ENCODE measurements at regions not wholly inside any gene's neighbourhood (a gene's known extent, or its start where the extent isn't known, plus 50 kb on each side); places are given as distances from the start of the nearest gene placed in this dataset.

DNA sequence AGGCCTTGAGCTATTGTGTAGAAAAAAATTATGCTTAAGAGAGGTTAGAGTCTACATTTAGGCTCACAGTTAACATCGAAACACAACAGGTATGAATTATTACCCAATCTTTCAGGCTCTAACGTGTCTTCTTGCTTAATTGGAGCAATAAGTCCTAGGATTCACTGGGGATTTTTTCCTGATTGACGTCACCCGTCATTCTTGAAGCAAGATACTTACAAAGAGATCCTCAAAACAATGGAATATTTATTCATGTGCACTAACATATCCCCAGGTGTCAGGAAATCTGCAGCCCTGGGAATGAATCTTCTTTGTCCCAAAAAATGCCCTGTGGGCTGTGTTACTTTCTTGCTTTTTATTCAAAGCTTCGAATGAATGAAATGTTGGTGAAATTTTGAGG is 413.5 kb downstream of the NFIB start:
- intact Hi-C loops (cut with micrococcal nuclease): no loop called here

DNA sequence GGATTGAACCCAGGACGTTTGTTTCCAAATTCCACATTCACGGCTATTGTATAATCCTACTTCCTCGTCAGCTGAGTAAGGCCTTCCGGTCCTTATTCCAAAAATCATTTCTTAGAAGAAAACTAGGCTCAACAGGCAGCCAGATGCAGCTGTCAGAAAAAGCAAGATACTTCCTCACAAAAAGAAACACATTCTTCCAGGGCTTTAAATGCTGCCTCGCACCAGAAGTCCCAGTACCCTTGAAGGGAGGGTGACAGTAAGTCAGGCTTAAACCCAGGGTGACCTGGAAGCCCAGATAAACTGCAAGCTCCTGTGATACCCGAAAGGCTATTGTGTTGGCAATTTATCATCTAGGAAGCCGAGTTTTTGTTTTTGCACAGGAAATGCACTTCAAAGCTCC is 414.0 kb downstream of the NFIB start:
- intact Hi-C loops (cut with micrococcal nuclease): no loop called here

DNA sequence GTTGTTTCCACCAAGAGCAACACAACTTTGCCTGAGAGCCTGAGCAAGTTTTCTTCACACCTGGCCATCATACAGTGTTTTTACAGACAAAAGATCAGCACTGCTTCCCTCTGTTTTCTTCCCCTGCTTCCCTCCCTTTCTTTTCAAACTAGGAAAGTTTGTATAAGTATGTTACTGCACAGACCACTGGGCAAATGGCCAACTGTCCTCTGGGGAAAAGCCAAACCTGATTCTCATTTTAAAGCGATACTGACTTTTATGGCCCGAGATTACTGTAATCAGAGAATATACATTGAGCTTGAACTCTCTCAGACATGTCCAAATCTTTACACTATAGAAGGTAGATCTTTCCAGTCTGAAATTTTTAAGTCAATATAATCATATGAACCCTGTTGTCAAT is 415.0 kb downstream of the NFIB start:
- intact Hi-C loops (cut with micrococcal nuclease): no loop called here

DNA sequence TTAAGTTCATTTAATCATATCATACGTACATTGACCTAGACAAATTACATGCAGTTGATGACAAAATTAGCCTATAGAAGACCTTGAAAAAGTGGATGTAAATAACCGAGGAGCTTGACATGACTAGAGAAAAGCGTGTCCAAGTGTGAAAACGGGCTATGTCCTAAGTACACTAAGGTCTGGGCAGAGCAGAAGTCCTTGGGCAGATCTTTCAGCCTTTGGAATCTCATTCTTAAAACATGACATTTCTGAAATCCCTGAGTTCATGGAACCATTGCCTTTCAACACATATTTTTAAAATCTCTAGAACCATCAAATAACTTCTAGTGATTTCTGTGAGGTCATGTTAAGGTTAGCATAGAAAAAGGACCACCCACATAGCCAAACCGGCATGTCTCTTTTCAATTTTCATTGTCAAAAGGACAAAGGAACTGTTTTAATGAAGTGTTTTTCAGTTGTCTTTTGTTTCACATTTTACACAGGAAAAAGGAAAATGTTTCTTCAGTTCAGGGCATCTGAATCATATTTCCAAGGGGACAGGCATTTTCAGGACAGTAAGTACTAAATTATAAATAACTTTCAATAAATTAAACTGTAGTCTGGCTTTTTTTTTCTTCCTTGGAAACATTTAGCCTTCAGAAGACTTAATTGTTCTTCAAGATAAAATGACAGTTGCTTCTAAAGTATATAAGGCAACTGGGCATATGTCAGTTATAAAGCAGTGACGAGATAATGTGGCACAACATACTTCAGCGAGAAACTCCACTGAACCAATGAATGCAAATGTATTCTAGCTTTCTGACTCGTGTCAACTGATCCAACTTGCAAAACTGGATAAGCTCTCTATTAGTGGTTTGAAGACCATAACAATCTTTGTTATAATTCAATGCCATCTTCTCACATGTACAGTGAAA is 416.8 kb downstream of the NFIB start:
- intact Hi-C loops (cut with micrococcal nuclease): no loop called here

DNA sequence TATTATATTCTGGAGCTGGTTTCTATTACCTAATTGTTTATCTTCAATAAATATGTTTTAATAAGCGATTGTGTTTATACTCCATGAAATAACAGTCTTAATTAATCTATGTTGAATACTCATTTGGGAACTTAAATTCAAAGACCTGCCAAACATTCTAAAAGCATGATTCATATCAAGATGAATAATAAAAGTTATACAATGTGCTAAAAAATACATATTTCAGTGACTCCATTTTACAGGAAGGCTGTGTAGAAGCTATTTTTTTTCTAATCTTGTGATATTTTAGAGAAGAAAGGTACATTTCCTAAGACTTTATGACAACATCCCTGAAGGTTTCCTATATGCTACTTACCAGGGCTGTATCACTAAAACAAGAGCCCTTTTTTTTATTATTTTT is 417.9 kb downstream of the NFIB start:
- intact Hi-C loops (cut with micrococcal nuclease): no loop called here

DNA sequence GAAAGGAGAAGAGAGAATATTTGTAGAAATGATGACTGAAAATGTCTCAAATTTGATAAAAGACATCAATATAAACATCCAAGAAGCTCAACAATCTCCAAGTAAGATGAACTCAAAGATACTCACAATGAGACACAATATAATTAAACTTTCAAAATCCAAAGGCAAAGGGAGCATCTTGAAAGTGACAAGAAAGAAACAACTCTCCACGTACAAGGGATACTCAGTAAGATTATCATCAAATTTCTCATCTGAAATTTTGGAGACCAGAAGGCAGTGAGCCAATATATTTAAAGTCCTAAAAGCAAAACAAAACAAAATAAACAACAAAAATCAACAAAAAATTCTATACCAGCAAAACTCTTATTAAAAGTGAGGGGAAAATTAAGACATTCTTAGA is 428.7 kb downstream of the NFIB start:
- intact Hi-C loops (cut with micrococcal nuclease): no loop called here

- intact Hi-C loops (cut with micrococcal nuclease): no loop called here
These were observed 434.0 kb downstream of the NFIB start for GRCh38 chr9:13879981-13880380.

DNA sequence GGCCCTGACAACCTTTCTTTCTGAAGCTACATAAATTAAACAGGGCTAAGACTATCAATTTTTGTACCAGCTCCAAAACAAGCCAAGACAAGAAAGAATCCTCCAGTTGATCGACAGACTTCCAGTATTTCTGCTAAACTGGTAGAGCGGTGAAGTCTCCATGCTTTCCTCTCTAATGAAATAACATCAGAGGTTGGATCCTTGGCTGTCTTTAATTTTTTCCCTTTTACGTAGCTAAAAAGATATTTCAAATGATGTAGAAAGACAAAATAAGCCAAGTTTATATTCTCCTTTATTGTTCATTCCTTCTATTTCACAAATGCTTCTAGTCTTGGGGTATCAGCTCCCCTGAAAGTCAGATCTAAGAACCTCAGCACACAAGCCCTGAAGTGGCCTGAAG is 434.9 kb downstream of the NFIB start:
- intact Hi-C loops (cut with micrococcal nuclease): no loop called here

- intact Hi-C loops (cut with micrococcal nuclease): no loop called here
These were observed 435.7 kb downstream of the NFIB start for GRCh38 chr9:13878241-13878711.

GRCh38 chr9:13876741-13877140 is 437.2 kb downstream of the NFIB start:
- intact Hi-C loops (cut with micrococcal nuclease): no loop called here

DNA sequence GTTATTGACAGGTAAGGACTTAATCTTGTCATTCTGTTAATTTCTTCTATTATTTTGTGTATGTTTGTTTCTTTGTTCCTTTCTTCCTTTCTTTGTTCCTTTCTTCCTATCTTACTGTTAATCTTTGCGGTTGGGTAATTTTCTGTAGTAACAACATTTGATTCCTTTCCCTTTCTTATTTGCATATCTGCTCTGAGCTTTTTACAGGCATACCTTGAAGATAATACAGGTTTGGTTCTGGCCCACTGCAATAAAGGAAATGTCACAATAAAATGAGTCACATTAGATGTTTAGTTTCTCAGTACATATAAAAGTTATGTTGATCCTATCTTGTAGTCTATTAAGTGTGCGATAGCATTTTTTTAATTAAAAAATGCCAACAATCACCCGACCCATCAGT is 440.7 kb downstream of the NFIB start:
- intact Hi-C loops (cut with micrococcal nuclease): no loop called here

- intact Hi-C loops (cut with micrococcal nuclease): no loop called here
These were observed 445.6 kb downstream of the NFIB start for GRCh38 chr9:13868336-13868735.

DNA sequence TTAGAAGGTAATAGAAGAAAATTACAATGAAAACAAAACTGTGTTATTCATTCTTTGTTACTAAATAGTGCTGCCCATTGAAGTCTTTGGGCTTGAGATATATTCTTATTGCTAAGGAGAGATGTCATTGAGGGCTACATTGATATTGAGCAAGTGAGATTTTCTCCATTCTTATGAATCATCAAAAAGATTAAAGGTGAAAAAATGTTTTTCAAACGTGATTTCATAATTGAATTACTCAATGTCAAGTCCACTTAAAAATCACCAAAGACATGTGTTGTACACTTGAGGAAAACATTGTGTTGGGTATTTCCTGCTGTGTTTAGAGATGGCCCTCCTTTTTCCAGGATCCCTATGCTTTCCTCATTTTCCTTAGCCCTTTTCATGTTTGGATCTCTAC is 448.1 kb downstream of the NFIB start:
- intact Hi-C loops (cut with micrococcal nuclease): no loop called here

DNA sequence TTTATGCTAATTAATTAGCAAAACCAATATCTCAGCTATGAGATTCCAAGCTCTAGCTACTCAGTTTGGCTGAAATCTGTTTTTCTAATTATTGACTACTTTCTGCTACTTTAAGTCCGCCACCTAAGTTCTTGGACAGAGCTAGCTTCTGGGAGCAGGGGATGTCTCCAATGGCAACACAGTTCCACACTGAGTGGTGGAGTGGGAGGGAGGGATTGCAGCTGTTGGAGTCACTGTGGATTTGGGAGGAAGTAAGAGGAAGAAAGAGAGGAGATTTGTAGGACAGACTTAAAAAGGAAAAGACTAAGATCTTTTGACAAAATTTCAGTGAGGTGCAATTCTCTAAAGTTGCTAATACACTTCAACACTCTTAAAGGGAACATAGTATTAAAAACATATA is 450.8 kb downstream of the NFIB start:
- intact Hi-C loops (cut with micrococcal nuclease): no loop called here

DNA sequence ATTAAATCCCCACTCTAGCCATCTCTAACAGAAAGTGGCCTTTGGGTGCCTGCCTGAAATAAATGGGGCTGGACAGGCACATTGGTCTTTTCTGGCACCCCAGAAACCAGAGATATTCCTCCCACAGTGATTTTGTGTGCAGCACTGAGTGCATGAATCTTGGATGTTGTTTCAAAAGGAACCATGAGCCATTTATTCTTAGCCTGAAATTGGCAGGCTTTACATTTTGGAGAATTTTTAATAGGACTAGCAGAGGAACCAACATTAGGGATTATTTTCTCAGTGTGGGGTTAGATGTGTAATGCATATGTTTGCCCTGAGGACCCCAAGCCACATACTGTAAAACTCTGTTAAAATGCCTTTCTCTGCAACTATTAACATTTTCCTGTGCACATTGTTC is 451.3 kb downstream of the NFIB start:
- intact Hi-C loops (cut with micrococcal nuclease): no loop called here

DNA sequence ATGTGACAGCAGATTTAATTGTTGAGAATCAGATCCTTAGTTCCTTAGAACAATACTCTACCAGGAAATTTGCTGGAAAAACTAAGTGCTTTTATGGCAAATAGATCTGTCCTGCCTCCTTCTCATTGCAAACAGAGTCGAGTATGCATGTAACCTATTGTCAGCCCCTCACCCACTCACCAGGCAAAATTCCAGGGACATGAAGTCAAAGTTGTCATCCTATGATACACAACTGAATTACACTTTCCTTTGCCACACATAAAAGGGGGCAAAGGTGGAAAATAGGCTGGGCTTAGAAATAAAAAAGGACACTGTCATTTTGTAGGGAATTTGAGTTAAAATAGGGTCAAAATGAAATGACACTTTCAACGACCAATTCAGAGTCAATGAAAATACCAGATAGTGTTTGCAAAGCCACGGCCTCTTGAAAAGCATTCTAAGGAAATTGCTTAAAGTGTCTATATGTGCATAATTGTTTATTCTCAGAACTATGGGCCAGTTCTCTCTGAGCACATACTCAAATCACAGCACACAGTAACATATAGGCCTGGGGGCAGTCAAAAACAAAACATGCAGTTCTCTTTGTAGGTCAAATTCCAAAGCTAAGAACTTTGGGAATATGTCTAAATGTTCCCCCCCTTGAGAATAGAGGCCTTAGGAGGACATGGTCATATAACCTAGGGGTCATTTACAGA is 452.8 kb downstream of the NFIB start:
- intact Hi-C loops (cut with micrococcal nuclease): no loop called here

GRCh38 chr9:13860019-13860418 is 453.9 kb downstream of the NFIB start:
- intact Hi-C loops (cut with micrococcal nuclease): no loop called here

DNA sequence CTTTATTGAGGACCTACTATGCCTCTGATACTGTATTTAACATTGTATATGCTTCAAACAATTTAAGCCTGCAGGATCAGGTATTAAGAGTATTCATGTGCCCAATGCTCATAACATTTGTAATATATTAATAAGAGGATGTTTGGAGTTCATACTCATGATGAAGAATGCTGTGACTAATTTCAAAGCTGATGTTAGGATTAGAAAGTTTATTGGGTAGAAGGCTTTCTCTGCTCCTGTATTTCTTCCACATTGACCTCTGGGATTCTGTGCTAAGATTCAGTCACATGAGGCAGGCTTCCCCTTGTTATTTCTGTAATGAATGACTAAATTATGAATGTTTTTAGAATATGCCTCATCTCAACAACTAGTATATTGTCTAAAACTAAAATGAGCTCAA is 456.4 kb downstream of the NFIB start:
- intact Hi-C loops (cut with micrococcal nuclease): no loop called here

GRCh38 chr9:13847270-13847669 is 466.7 kb downstream of the NFIB start:
- intact Hi-C loops (cut with micrococcal nuclease): no loop called here

GRCh38 chr9:13845460-13845859 is 468.5 kb downstream of the NFIB start:
- intact Hi-C loops (cut with micrococcal nuclease): no loop called here

DNA sequence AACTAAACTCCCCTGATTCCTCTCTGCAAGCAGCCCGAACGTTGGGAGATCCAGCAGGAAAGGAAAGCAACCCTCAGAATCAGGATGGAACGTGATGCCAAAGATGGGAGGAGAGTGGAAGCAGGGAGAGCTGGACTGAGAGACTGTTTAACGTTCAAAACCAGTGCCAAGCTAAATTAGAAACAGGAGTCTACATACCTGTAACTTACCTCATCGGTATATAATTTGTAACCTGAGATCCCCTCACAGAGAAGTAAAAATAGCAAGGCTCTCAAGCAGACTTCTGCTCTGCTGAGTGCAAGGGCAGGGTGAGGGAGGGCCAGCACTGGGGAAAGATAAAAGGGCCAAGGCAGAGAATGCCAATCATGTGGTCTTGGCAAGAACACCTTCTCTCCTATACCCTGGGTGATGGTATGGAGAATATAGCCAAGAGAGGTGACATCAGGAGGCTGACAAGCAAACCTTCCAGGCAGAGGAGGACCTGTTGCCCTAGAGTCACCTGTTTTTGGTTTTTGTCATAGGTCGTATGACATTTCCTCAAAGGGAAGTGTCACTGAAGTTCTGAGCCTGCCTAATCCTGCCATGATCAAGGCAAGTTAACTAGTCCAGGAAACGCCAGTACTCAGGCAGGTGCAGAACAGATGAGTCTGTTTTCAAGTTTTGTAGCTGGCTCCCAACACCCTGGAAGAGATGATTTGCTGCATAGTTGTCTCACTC is 472.0 kb downstream of the NFIB start:
- intact Hi-C loops (cut with micrococcal nuclease): no loop called here

DNA sequence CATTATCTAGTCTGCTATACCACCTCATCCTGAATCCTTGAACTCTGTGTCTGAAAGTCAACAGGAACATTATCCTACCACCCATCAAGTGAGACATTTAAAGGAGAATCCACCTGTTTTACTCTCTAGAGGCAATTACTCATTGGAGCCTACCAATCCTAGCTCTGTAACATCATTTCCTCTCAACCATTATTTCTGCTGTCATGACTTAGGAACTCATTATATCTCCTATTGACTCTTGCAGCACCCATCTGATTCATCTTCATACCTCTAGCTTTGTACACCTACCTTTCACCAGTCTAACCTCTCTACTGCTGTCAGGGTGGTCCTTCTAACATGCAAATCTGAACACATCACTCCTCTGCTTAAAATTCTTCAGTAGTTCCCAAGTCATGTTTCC is 481.5 kb downstream of the NFIB start:
- intact Hi-C loops (cut with micrococcal nuclease): no loop called here
